Activated T-helper 1 cell treated with Interleukin-2 at 50 U/mL for 16 hours (primary cell): ENCODE measurements at regions not wholly inside any gene's neighbourhood (a gene's known extent, or its start where the extent isn't known, plus 50 kb on each side); places are given as distances from the start of the nearest gene placed in this dataset.
"Not testable (repeated sequence)": the region's sequence is repeated elsewhere in the genome, so short reads cannot be mapped to it uniquely, and the experiment has no call there.

ENCODE experiments used
- DNase-seq: peaks from one replicate; pipeline ENCODE4 v3.0.0-alpha.2; 2020; ENCODE audit warnings: low read depth

- DNase-seq, result not testable (repeated sequence)
Measured at GRCh38 chr14:37786114-37786625, 190.7 kb downstream of the TTC6 start.

GRCh38 chr14:37787879-37788494, 192.6 kb downstream of the TTC6 start:
- no peak for DNase-seq

- no peak for DNase-seq
Measured at GRCh38 chr14:37791384-37792036, 196.1 kb downstream of the TTC6 start.

GRCh38 chr14:37792124-37792523, 196.7 kb downstream of the TTC6 start:
- no peak for DNase-seq

- no peak for DNase-seq
Measured at GRCh38 chr14:37796703-37797416, 201.4 kb downstream of the TTC6 start.

GRCh38 chr14:37797675-37798074, 202.2 kb downstream of the TTC6 start:
- DNase-seq, result no peak

- DNase-seq, result no peak
Measured at GRCh38 chr14:37807722-37808121, 212.3 kb downstream of the TTC6 start.

GRCh38 chr14:37810094-37810801, 214.8 kb downstream of the TTC6 start:
- DNase-seq, result no peak

GRCh38 chr14:37813732-37814131, 218.3 kb downstream of the TTC6 start:
- DNase-seq, result no peak

GRCh38 chr14:37816135-37816534, 220.7 kb downstream of the TTC6 start:
- no peak for DNase-seq

GRCh38 chr14:37816743-37817295, 221.4 kb downstream of the TTC6 start:
- DNase-seq, result no peak

- DNase-seq, result no peak
Measured at GRCh38 chr14:37819155-37820015, 224.0 kb downstream of the TTC6 start.

- not testable (repeated sequence) for DNase-seq
Measured at GRCh38 chr14:37820810-37821209, 225.4 kb downstream of the TTC6 start.

- DNase-seq, result no peak
Measured at GRCh38 chr14:37824939-37825712, 229.7 kb downstream of the TTC6 start.

GRCh38 chr14:37826869-37827268, 231.4 kb downstream of the TTC6 start:
- no peak for DNase-seq

GRCh38 chr14:37830271-37830670, 234.8 kb downstream of the TTC6 start:
- DNase-seq, result no peak

GRCh38 chr14:37834275-37834674, 238.8 kb downstream of the TTC6 start:
- no peak for DNase-seq

- not testable (repeated sequence) for DNase-seq
Measured at GRCh38 chr14:37838778-37839177, 243.3 kb downstream of the TTC6 start.

- not testable (repeated sequence) for DNase-seq
Measured at GRCh38 chr14:37841039-37841438, 245.6 kb downstream of the TTC6 start.

GRCh38 chr14:37842106-37842505, 246.7 kb downstream of the TTC6 start:
- DNase-seq, result no peak
